Fibroblast of skin of abdomen (primary cell): ENCODE measurements at regions not wholly inside any gene's neighbourhood (a gene's known extent, or its start where the extent isn't known, plus 50 kb on each side); places are given as distances from the start of the nearest gene placed in this dataset.

Source experiments
- DNase-seq: peaks from one replicate; pipeline ENCODE4 v3.0.0-alpha.2; 2013

- DNase-seq, result peak; percentile 17
These were observed 56.4 kb downstream of the CRYGS start for GRCh38 chr3:186487819-186488218.

- no peak for DNase-seq
These were observed 57.1 kb downstream of the CRYGS start for GRCh38 chr3:186487037-186487436.

DNA sequence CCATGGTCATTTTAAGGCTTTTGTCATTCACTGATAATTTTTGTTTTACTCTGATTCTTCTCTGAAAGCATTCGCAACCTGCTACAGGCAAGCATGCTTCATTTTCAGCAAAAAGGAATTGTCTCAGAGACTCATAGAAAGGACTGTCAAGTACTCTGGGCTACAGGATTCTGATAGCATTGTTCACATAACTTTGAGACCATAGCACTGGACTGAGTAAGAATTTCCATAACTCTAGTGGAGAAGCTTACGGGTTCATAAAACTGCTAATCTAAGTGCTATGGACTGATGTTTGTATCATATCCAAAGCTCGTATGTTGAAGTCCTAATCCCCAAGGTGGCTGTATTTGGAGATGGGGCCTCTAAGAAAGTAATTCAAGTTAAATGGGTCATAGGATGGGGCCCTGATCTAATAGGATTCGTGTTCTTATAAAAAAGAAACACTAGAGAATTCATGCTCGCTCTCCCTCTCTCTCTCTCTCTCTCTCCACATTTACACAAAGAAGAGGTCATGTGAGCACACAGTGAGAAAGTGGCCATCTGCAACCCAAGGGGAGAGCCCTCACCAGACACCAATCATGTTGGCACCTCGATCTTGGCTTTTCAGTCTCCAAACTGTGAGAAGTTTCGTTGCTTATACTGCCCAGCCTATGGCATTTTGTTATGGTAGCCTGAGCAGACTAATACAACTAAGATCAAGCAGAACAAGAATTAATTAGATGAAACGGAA lies 60.4 kb downstream of the CRYGS start:
- peak; percentile 19 for DNase-seq

GRCh38 chr3:186481526-186481925 lies 62.7 kb downstream of the CRYGS start:
- DNase-seq, result no peak

DNA sequence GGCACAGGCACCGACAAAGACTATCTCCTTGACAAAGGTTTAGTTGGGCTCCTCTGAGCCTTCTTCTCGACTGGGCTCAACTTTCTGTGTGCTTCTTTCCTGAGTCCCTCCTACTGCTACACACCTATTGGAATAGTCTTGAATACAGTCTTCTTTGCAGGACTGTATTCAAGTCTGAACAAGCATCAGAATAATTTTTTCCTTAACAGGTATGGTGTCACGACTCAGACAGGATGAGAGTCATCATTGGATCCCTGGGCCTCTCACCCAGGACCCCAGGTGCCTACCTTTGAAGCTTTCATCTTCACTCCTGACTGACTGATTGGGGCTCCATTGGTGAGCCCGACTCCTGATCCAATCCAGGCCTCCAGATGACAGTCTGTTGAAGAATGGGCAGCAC lies 66.3 kb downstream of the CRYGS start:
- DNase-seq, result no peak

DNA sequence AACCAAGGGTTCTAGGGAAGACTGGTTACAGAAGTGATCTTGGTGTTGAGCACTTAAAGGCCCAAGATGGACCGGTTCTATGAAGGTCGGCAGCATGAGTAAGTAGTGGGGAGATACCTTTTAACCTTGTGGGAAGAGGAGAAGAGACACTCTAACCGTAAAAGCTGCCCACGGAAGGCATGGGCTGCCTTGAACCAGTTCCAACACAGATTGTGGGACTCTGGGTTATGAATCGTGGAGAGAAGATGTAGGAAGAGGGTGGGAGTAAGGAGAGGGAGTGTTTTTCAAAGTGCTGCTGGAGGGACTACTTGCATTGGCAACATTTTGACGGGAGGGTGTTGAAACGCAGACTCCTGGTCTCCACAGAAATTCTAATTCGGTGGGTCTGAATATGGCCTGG lies 67.1 kb downstream of the CRYGS start:
- no peak for DNase-seq

DNA sequence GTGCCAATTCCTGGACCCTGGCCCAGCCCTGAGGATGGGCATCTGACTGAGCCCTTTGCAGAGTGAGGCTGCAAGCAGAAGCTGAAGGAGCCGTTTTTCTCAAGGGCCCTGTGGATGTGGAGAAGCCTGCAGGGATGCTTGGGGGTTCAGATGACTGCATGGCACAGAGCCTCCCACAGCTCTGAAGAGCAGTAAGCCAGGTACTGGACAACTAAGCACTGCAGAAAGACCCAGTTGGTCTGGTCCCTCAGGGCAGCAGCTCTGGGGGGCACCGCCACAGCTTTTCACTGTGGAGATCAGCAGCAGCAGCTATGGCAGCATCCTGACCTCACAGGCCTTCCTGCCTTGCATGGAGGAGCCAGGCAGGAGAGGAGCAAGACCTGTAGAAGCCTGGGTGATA lies 67.6 kb downstream of the CRYGS start:
- DNase-seq, result no peak

- DNase-seq, result peak; percentile 16
These were observed 68.1 kb downstream of the CRYGS start for GRCh38 chr3:186476044-186476468.

DNA sequence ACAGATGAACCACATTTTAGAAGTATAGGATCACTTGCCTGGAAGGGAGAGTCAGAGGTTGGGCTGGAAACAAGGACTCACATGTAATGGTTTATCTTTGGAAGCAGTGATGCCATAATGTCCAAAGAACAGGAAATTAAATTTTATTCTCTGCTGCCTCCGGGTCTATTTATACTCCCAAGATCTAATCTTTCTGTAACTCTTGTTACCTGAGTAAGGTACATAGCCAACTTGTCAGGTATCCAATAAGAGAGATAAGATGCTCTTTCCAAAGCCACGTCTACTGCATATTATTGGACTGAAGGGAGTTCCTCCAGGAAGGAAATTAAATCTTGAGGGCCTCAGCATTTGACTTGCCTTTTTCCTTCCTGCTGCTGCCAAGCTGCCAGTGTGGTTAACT lies 71.0 kb downstream of the CRYGS start:
- no peak for DNase-seq

DNA sequence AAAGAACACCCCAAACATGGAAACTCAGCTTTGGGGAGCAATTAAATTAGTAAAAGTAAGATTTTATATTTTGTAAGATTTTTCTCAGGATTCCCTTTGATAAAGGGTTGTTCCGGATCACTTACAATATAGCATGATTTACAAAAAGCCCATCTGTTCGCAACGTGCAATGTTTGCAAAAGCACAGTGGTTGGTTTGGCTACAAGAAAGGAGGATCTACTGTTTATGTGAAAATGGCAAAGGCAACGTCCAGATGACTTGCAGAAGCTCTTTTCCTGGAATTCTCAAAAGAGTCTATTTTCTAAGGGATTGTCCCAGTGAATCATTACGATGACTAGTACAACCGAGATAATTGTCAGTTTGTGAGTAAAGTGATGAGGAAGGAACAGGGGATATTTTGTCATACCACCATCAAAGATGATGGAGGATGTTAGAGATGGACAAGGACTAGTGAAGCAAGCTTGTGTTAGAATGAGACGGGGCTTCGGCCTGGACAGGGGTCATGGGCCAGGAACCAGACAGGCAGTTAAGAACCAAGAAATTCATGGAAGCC lies 71.6 kb downstream of the CRYGS start:
- DNase-seq, result peak; percentile 25

DNA sequence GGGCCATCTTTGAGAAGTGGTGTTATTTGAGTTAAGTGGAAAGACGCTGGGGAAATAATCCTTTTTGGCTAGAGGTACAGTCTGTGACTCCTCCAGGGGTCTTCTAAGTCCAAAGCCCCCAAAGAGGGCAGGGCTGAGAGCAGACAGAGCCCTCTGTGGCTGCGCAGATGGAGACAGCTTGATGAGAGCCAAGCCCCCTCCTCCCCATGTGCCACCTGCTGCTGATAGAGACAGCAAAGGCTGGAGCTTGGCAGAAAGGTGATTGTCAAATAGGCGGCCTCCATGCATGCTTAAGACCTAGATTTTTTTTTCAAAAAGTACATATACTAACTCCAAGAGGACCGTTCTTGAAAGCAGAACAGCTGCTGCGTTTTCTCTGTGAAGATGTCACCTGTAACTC lies 72.4 kb downstream of the CRYGS start:
- DNase-seq, result no peak

GRCh38 chr3:186469525-186469924 lies 74.7 kb downstream of the CRYGS start:
- DNase-seq, result no peak

DNA sequence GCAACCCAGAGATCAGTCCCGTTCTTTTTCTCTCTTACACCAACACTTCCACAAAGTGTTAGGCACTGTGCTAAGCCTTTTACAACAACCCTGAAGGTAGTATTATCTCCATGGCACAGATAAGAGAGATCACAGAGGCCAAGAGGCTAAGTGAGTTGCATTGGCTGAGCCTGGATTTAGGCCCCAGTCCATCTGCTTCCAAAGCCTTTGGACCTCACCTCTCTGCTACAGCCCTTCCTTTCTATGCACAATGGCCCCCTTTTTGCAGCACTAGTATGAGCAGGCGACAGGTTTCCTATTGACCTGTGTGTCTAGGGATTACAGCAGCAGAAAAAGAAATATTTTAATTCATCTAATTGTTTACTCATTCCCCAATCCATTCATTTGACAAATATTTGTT lies 76.2 kb downstream of the CRYGS start:
- no peak for DNase-seq

GRCh38 chr3:186466391-186466974 lies 77.7 kb downstream of the CRYGS start:
- no peak for DNase-seq

DNA sequence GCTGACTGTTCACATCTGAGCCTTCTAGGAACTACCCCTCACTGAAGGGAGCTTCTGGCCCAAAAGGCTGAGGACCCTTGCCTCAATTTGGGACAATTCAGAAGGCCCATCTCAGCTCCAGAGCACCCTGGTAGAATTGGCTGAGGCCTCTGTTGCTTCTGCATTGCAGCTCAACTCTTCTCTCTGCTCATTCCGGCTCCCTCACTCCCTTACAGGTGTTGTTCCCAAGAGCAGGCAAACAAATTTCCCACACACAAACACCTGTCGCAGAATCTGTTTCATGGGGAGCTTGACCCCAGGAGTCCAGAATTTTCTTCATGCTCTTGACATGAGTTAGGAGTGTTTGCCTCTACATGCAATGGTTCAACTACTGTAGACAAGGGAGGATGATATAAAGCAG lies 78.7 kb downstream of the CRYGS start:
- no peak for DNase-seq

GRCh38 chr3:186464424-186465093 lies 79.6 kb downstream of the CRYGS start:
- DNase-seq, result no peak

- peak; percentile 83 for DNase-seq
These were observed 83.0 kb downstream of the CRYGS start for GRCh38 chr3:186461141-186461540.

DNA sequence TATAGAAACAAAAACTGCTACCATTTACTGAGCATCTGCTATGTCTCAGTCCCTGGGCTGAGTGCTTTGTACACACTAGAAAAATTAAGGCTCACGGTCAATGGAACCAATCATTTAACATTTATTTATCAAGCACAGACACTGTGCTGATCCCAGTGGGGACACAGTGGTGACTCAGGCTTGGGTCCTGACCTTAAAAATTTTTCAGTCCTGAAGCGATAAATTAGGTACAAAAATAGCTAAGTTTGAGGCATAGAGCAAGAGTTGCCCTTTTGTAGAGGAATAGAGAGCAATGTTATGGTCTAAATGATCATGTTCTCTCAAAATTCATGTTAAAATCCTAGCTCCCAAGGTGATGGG lies 85.1 kb downstream of the CRYGS start:
- no peak for DNase-seq

DNA sequence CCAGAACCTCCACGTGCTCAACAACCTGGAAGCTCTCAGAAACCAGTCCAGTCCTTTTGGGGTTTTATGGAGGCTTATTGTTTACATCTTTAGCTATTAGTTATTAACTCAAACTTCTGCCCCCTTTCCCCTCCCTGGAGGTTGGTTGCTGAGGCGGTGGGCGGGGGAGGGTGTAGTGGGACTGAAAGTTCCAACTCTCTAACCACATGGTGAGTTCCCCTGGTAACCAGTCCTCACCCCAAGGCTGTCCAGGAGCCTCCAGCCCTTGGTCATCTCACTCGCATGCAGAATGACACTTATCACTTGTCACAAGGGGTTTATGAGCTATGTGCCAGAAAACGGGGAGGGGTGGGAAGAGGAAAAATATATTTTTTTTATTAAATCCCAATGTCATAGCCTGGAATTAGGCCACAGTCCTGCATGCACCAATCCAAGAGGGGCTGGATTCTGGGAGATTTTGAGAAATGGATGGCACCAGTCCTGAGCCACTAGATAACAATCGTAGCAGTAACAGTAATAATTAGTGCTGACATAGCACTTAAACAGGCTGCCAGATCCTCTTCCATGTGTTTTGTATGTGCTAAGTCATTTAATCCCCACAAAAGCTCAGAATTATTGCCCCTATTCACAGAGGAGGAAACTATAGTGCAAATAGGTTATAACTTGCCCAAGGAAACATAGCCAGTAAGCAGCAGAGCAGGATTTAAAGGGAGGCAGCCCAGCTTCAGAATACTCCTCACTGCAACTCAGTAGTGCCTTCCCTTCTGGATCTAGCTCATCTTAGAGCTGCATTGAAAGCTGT lies 85.7 kb downstream of the CRYGS start:
- DNase-seq, result no peak

- no peak for DNase-seq
These were observed 86.9 kb downstream of the CRYGS start for GRCh38 chr3:186457236-186457635.

DNA sequence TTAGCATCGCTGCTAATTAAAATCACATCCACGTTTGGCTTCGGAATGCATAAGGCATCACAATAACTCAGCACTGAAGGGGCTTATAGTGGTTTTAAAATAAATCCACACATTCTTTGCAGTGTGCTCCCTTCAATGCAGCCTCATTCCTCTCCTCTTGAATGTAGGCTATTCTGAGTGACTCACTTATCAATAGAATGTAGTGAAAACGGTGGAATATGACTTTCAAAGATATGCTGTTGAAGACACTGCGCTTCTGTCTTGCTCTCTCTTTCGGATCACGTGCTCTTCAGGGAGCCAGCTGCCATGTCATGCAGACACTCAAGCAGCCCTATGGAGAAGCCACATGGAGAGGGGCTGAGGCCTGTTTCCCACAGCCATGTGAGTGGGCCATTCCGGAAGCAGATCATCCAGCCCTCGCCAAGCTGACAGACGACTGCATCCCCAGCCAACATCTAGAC lies 87.4 kb downstream of the CRYGS start:
- DNase-seq, result peak; percentile 76

DNA sequence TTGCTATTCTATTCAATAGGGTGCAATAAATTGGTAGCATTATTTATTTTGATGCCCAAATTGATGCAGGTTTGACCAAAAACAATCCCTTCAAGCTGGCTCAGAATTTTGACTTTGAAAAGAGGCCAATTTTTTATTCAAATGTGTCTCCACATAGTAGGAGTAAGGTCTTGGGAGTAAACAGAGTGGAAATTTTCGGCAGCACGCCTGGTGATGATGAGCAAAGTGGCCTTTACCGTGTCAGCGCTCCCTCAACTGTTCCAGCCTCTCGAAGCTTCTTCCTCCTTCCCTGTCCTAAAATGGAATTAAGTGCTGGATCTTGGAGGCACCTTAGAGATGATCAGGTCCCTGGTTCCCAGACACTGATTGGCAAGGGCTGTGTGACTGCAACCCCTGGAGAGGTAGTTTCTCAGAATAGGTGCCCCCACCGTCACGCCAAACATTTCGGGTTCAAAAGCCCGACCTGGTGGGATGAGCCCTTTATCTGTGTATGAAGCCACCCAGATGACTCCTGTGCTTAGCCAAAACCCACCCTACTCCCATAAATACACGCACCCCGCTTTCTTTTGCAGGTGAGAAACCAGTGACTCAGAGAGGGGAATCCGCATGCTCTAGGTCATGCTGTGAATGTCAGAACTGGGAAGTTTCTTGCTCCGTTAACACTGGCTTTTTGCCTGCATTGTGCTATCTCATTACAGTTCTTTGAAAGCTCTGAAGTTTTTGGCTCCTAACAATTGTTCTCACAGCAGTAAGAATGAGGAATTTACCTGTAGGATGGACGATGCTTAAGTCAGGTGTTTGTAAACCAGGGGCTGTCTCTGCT lies 89.1 kb downstream of the CRYGS start:
- DNase-seq, result no peak
